ENCODE measurements at regions not wholly inside any gene's neighbourhood (a gene's known extent, or its start where the extent isn't known, plus 50 kb on each side); places are given as distances from the start of the nearest gene placed in this dataset.

DNA sequence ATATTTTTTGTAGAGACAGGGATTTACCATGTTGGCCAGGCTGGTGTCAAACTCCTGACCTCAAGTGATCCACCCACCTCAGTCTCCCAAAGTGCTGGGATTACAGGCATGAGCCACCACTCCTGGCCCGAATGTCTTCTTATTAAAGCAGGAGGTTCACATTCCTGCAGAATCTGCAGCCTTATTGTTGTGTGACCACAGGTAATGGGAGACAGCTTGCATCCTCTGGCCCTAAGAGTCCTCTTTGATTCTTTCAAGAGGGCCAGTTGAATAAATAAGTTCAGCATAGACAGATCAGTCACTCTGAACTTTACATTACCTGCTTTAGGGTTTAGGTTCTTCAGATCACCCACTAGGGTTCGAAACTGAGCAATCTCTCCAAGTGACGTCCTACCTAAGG, 172.9 kb upstream of the TOPAZ1 start:
- no peak for TF ChIP-seq CTCF (IDR thresholded peaks at IDR 0.05)
- TF ChIP-seq EZH2 (IDR thresholded peaks at IDR 0.05; ENCODE audit: borderline replicate concordance, insufficient read depth, low read depth, low read length, poor library complexity, severe bottlenecking), result no peak
